Daoy (cell line): ENCODE measurements at regions not wholly inside any gene's neighbourhood (a gene's known extent, or its start where the extent isn't known, plus 50 kb on each side); places are given as distances from the start of the nearest gene placed in this dataset.
"Not testable (repeated sequence)": the region's sequence is repeated elsewhere in the genome, so short reads cannot be mapped to it uniquely, and the experiment has no call there.

Source experiments
- DNase-seq: peaks from one replicate; pipeline ENCODE4 v3.0.0-alpha.2; 2015; ENCODE audit warnings: low read depth

- peak; percentile 50 for DNase-seq
These were observed 108.1 kb upstream of the SIX2 start for GRCh38 chr2:45117383-45117782.

GRCh38 chr2:45115181-45115580 is 105.9 kb upstream of the SIX2 start:
- DNase-seq: no peak

GRCh38 chr2:45114221-45114955 is 105.1 kb upstream of the SIX2 start:
- DNase-seq: no peak

- DNase-seq: no peak
These were observed 103.5 kb upstream of the SIX2 start for GRCh38 chr2:45112750-45113149.

DNA sequence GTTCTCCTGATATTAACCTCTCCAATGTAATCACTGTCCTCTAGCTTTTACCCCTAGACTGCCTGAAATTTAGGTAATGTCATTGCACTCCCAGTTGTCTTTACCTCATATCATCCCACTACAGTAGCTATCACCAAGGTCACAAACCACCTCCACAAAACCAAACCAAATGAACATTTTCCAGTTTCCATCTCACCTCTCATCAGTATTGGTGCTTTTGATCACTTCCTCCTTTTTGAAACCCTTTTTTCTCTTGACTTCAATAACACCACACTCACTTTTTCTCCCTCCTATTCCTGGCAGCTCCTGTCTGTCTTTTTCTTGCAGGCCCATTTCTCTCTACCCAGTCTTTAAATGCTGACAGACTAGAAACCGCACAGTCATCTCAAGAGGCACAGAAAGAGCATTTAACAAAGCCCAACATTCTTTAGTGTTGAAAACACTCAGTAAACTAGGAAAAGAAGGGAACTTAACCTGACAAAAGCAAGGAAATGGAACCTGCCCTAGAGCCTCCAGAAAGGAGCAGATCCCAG is 95.9 kb upstream of the SIX2 start:
- DNase-seq: no peak

GRCh38 chr2:45104429-45104828 is 95.2 kb upstream of the SIX2 start:
- DNase-seq: no peak

- DNase-seq: no peak
These were observed 94.4 kb upstream of the SIX2 start for GRCh38 chr2:45103351-45104345.

GRCh38 chr2:45102579-45103117 is 93.4 kb upstream of the SIX2 start:
- no peak for DNase-seq

- no peak for DNase-seq
These were observed 92.9 kb upstream of the SIX2 start for GRCh38 chr2:45102141-45102540.

- DNase-seq: no peak
These were observed 87.7 kb upstream of the SIX2 start for GRCh38 chr2:45096996-45097395.

- not testable (repeated sequence) for DNase-seq
These were observed 86.8 kb upstream of the SIX2 start for GRCh38 chr2:45096038-45096437.

DNA sequence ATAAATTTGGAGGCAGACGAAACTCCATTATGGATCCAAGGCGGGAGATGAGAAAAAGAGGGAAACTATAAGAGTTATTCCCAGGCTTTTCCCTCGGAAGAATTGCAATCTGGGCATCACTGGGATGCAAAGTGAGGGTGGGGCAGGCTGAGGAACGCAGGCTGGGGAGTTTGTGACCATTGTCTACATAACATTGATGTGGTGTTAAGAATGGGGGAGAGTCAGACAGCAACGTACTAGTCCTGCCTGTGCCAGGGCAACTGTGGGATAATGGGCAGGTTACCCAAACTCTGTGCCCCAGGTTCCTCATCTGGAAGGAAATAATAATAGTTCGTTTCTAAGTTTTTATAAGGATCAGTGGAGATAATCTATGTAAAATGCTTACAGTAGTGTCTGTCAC is 84.4 kb upstream of the SIX2 start:
- no peak for DNase-seq

DNA sequence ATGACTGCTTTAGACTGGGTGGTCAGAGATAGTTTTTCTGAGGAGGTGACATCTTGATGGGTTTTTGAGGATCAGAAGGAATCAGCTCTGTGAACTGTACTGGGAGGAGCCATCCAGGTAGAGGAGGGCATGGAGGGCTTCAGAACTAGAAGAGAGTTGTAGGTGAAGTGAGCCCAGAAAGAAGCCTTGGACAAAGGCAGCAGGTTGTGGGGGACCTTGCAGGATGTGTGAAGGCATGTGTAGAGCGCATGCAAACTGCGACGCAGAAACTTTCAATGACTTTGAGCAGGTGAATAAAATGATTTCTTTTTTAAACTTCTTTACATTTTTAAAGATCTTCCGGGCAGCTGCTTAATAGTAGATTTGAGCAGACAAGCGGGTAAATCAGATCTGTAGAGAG is 83.9 kb upstream of the SIX2 start:
- DNase-seq: no peak

GRCh38 chr2:45089554-45090261 is 80.5 kb upstream of the SIX2 start:
- no peak for DNase-seq

DNA sequence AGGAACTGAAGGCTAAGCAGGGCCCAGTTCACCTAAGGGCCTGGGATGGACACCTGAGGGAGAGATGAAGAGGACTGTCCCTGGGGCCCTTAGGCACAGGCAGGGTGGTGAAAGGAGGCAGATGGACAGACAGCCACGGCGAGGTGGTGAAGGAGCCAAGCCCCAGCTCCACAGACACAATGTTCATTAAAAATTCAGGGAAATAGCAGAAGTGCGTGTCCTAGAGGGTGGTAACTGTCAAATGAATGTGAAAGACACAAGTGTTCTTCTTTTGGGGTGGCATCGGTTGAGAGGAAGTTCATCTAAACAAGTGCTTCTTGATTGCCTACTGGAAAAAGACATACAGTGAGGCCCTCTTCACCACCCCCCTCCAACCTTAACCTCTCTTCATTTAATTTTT is 76.2 kb upstream of the SIX2 start:
- no peak for DNase-seq

DNA sequence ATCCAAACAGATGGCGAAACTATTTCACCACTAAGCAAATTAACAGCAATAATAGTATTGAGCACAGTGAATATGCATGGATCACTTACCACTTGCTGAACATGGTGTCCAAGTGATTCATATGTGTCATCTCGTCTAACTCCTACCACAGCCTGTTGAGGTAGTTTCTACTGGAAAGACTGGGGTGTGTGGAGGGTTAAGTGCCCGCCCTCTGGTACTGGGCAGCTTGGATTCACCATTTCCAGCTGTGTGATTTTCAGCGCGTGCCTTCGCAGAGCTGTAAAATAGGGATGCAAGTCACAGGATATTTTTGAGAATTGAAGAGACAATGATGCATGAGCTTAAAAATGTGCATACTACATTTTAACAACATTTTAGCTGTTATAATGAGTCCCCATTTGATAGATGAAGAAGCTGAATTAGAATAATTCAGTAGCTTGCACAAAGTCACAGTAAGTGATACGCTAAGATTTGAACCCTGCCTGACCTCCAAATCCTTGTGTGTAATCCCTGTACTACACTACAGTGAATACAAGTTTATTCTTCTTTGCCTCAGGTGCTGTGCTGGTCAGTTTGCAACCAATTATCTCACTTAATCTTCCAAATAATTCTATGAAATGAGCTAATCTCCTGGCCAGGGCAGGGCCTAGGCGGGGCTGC is 75.2 kb upstream of the SIX2 start:
- no peak for DNase-seq

- no peak for DNase-seq
These were observed 73.9 kb upstream of the SIX2 start for GRCh38 chr2:45083175-45083574.

DNA sequence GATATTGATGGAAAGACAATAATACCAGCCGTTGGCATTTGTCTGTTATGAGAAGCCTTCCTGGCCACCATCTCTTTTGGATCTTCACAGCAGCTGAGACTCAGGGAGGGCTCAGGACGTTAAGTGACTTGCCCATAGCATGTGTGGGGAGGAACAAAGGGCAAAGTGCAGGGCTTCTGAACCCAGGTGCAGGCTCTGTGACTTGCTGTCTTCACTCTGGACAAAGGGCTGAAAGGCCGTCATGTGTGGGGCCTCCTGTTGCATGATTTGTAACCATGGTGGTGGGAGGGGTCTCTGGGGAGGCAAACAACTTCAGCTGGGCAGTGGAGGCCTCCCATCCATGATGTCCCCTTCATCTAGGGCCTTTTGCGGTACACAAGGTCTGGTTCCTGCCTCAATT is 65.5 kb upstream of the SIX2 start:
- no peak for DNase-seq

DNA sequence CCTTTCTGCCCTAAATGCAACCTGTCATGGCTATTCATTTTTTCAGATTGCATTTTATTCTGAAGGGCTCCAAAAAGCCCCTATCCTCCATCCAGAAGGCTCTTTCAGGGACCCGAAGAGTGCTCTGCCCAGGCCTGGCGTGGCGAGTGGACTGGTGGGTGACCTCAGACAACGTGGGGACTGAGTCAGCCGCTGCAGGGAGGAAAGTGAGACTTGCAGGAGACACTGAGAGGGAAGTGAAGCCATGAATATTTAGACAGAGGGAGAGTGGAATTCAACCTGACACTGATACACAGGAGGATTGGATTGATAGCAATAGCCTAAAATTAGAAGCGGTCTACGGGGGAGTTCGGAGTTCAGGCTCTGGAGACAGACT is 63.6 kb upstream of the SIX2 start:
- DNase-seq: no peak

GRCh38 chr2:45072064-45072861 is 63.0 kb upstream of the SIX2 start:
- DNase-seq: no peak
